ENCODE measurements at regions not wholly inside any gene's neighbourhood (a gene's known extent, or its start where the extent isn't known, plus 50 kb on each side); places are given as distances from the start of the nearest gene placed in this dataset.

- H3K27ac ChIP-seq, result peak overlapping the region; percentile 48 to 77 (median 70)
- no peak overlapping the region for H3K4me3 ChIP-seq
- TF ChIP-seq POLR2A (IDR thresholded peaks at IDR 0.05), result peak in 1 of 3 donors; percentile 12
- TF ChIP-seq, protein P1, sequence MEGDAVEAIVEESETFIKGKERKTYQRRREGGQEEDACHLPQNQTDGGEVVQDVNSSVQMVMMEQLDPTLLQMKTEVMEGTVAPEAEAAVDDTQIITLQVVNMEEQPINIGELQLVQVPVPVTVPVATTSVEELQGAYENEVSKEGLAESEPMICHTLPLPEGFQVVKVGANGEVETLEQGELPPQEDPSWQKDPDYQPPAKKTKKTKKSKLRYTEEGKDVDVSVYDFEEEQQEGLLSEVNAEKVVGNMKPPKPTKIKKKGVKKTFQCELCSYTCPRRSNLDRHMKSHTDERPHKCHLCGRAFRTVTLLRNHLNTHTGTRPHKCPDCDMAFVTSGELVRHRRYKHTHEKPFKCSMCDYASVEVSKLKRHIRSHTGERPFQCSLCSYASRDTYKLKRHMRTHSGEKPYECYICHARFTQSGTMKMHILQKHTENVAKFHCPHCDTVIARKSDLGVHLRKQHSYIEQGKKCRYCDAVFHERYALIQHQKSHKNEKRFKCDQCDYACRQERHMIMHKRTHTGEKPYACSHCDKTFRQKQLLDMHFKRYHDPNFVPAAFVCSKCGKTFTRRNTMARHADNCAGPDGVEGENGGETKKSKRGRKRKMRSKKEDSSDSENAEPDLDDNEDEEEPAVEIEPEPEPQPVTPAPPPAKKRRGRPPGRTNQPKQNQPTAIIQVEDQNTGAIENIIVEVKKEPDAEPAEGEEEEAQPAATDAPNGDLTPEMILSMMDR (IDR thresholded peaks at IDR 0.05), result no peak
- H3K9me3 ChIP-seq, result no peaks in the 10 kb centered on the region
- intact Hi-C loops (cut with DNase I), result no loop called here
- DNase-seq (peak; percentile 77 to 90 (median 84)), ATAC-seq (peak; percentile 78)
- no peaks in the 10 kb centered on the region for H3K27me3 ChIP-seq
- peaks cover 22% of the 10 kb centered on the region for H3K4me1 ChIP-seq
- H3K36me3 ChIP-seq (replicated peaks in 1 of 2; ENCODE audit: insufficient read depth in 1 of 2, low read depth in 2 of 2), result no peaks in the 10 kb centered on the region
- WGBS, 2 donors, result 46 to 54% methylated on average over 18 to 25 of the region's 25 CpGs
Observed at GRCh38 chr2:3041841-3042600, 335.6 kb downstream of the EIPR1 start.

DNA sequence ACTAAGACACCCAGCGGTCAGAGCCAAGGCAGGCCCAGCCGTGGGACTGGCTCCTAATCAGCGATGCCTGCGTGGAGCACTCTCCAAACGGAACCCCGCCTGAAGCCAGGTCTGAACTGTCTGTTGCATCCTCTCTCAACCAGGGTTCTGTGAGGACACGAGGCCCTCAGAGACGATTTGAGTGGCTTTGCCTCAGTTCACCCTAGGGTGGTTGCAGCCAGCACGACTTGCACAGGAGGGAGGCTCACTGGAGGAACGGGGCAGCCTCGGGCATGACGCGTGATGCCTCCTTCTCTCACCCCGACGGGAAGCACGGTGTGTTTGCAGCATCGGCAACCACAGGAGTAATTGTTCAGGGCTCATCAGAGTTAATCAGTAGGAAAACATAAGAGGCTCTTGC is 336.4 kb downstream of the EIPR1 start:
- Histone ChIP-seq H3K4me1 (peaks cover 22% of the 10 kb centered on the region), H3K9me3 (no peaks in the 10 kb centered on the region), H3K36me3 (replicated peaks in 1 of 2; ENCODE audit: insufficient read depth in 1 of 2, low read depth in 2 of 2) (no peaks in the 10 kb centered on the region), H3K4me3 (no peak overlapping the region), H3K27ac (peak overlapping the region in 1 of 4 donors; percentile 48), H3K27me3 (no peaks in the 10 kb centered on the region)
- WGBS, 2 donors, result 88 to 89% methylated on average over 17 of the region's 17 CpGs
- intact Hi-C loops (cut with DNase I), result no loop called here
- no peak for DNase-seq
- TF ChIP-seq, protein P1 (IDR thresholded peaks at IDR 0.05), result no peak
- TF ChIP-seq POLR2A (IDR thresholded peaks at IDR 0.05), result no peak
- ATAC-seq, result no peak

DNA sequence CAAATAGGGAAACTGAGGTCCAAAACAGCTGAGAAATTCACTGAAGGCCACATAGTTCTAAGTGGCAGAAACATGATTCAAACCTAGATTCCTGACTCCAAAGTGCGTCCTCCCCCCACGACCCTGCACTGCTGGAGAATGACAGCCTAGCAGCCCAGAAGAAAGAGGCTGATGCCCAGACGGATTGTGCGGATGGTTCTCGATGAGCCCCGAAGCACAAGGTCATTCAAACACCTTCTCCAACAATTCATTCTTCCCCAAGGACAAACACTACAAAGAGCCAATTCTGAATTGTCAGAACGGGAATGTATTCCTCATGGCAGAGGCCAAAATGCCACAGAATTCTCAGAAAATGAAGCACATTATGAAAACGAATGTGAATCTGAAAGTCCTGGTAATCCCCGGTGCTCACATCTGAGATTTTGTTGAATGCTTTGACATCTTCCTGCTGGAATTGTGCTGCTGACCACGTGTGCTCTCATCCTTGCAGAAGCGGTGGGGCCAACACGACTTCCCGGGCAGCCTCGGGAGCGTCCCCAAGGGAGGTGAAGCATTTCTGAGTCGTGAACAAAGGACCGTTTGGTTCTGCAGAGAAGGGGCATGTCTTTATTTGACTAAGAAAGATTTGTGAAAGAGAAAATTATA is 337.0 kb downstream of the EIPR1 start:
- Histone ChIP-seq H3K27ac (no peak overlapping the region), H3K9me3 (no peaks in the 10 kb centered on the region), H3K36me3 (replicated peaks in 1 of 2; ENCODE audit: insufficient read depth in 1 of 2, low read depth in 2 of 2) (no peaks in the 10 kb centered on the region), H3K27me3 (no peaks in the 10 kb centered on the region), H3K4me1 (peaks cover 22% of the 10 kb centered on the region), H3K4me3 (no peak overlapping the region)
- intact Hi-C loops (cut with DNase I), result no loop called here
- TF ChIP-seq, protein P1 (IDR thresholded peaks at IDR 0.05), result no peak
- TF ChIP-seq POLR2A (IDR thresholded peaks at IDR 0.05), result no peak
- WGBS, 2 donors, result 63 to 81% methylated on average over 17 of the region's 17 CpGs
- DNase-seq, result no peak
- no peak for ATAC-seq

DNA sequence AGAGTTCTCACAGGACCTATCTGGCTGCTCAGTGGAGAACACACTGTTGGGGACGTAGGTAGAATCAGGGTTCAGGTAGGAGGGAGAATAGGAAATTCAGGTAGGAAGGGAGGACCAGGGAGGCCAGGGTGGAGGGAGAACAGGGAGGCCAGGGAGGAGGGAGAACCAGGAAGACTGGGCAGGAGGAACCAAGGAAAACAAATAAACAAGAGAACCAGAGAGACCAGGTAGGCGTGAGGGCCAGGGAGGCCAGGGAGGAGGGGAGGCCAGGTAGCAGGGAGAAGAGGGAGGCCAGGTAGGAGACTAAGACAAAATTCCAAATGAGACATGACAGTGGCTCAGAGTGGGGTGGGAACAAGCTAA is 337.6 kb downstream of the EIPR1 start:
- Histone ChIP-seq H3K4me1 (peaks cover 22% of the 10 kb centered on the region), H3K9me3 (no peaks in the 10 kb centered on the region), H3K27ac (no peak overlapping the region), H3K36me3 (replicated peaks in 1 of 2; ENCODE audit: insufficient read depth in 1 of 2, low read depth in 2 of 2) (no peaks in the 10 kb centered on the region), H3K27me3 (no peaks in the 10 kb centered on the region), H3K4me3 (no peak overlapping the region)
- DNase-seq, result no peak
- ATAC-seq, result no peak
- intact Hi-C loops (cut with DNase I), result no loop called here
- WGBS, 2 donors, result 69 to 73% methylated on average over 2 of the region's 2 CpGs
- no peak for TF ChIP-seq POLR2A (IDR thresholded peaks at IDR 0.05)
- TF ChIP-seq, protein P1 (IDR thresholded peaks at IDR 0.05), result no peak

Measured in body of pancreas (tissue), 4 donors.